ENCODE measurements at regions not wholly inside any gene's neighbourhood (a gene's known extent, or its start where the extent isn't known, plus 50 kb on each side); places are given as distances from the start of the nearest gene placed in this dataset.

- TF ChIP-seq POLR2A (IDR thresholded peaks at IDR 0.05; ENCODE audit: low read depth, low read length) (no peak), POLR2AphosphoS5 (IDR thresholded peaks at IDR 0.05; ENCODE audit: low read depth, low read length) (no peak), TAF1 (IDR thresholded peaks at IDR 0.05; ENCODE audit: borderline replicate concordance, low read depth, low read length) (no peak)
Measured at GRCh38 chr3:34017757-34018156, 219.3 kb downstream of the PDCD6IP start.

All from GM12892 (cell line).